K562 (cell line): ENCODE measurements at regions not wholly inside any gene's neighbourhood (a gene's known extent, or its start where the extent isn't known, plus 50 kb on each side); places are given as distances from the start of the nearest gene placed in this dataset.

Experiments
- ATAC-seq: fragments of 200-7000 bp; cut with Tn5 transposase; 3 replicates; pipeline ENCODE4 v1.9.1; 2020; ENCODE audit warnings: moderate library complexity
- BruUV-seq: library from RNA; stranded (reverse); fragments of 400-500 nt; replicated peaks from 2 replicates; lab custom pipeline; 2021; lab: Mats Ljungman, UMichigan
- CTCF ChIA-PET: fragments of 300-600 bp; formaldehyde crosslinking; extraction: SDS; loops from one replicate; lab custom pipeline; 2021; ENCODE audit warnings: low intra/inter-chr PET ratio; lab: Yijun Ruan, JAX
- POLR2A ChIA-PET: fragments of 300-600, 350-650 bp; sonication (Branson Sonifier 250); formaldehyde crosslinking; extraction: SDS; loops from one replicate; lab custom pipeline; 2021; ENCODE audit warnings: antibody characterized with exemption, inconsistent platforms; lab: Yijun Ruan, JAX
- DNase-seq, 4 experiments: peaks; one replicate each; pipeline versions ENCODE4 v3.0.0 to v3.0.0-alpha.2; 2011 to 2018; ENCODE audit warnings: low spot score in 3 of 4, mixed read lengths in 3 of 4; ENCODE audit errors: extremely low read depth in 1 of 4
- FAIRE-seq: peaks from 2 replicates; lab custom pipeline; 2011; peaks lifted over from hg19 to GRCh38; lab: Jason Lieb, UNC
- H2AFZ ChIP-seq: 2 replicates; pipeline ENCODE4 v1.6.0; 2011; ENCODE audit warnings: low read depth, low read length, control low read depth, inconsistent platforms
- H3K27ac ChIP-seq: fragments of 200-600 bp; 3 replicates; pipeline ENCODE4 v1.8.0; 2011; ENCODE audit warnings: low read depth, mild to moderate bottlenecking, control low read depth, inconsistent platforms, low read length, moderate library complexity, mixed read lengths; ENCODE audit errors: extremely low read depth
- H3K27me3 ChIP-seq, 2 experiments: fragments of 300-600 bp in 1 of 2; 2 replicates in 1 of 2; 3 replicates in 1 of 2; pipeline versions ENCODE4 v1.6.0 to v1.8.0; 2011; ENCODE audit warnings: inconsistent platforms in 2 of 2, low read length in 2 of 2, mild to moderate bottlenecking in 1 of 2, mixed read lengths in 1 of 2, moderate library complexity in 1 of 2; ENCODE audit not compliant: control insufficient read depth in 2 of 2, insufficient read depth in 2 of 2
- H3K36me3 ChIP-seq: fragments of 300-600 bp; 3 replicates; pipeline ENCODE4 v1.8.0; 2011; ENCODE audit warnings: mild to moderate bottlenecking, low read length, inconsistent platforms; ENCODE audit not compliant: control insufficient read depth, insufficient read depth
- H3K4me1 ChIP-seq, 2 experiments: fragments of 200-600 bp in 1 of 2; replicated peaks in 1 of 2; 2 replicates in 1 of 2; 3 replicates in 1 of 2; pipeline versions ENCODE4 v1.5.1 to v1.8.0; 2011; ENCODE audit warnings: inconsistent platforms in 2 of 2, low read length in 2 of 2, mild to moderate bottlenecking in 1 of 2, mixed read lengths in 1 of 2, moderate library complexity in 1 of 2; ENCODE audit not compliant: control insufficient read depth in 2 of 2, insufficient read depth in 2 of 2
- H3K4me2 ChIP-seq: 2 replicates; pipeline ENCODE4 v1.6.1; 2011; ENCODE audit warnings: low read length, control low read depth, inconsistent platforms, mixed read lengths; ENCODE audit not compliant: insufficient read depth
- H3K4me3 ChIP-seq: fragments of 200-600 bp; sonication (generic), shearing (Covaris generic); 2 replicates; pipeline ENCODE4 v1.5.1; 2016; ENCODE audit warnings: control low read depth, inconsistent platforms
- H3K79me2 ChIP-seq: fragments of 200-600 bp; 3 replicates; pipeline ENCODE4 v1.8.0; 2011; ENCODE audit warnings: low read length, inconsistent platforms; ENCODE audit not compliant: control insufficient read depth, insufficient read depth
- H3K9ac ChIP-seq, 2 experiments: 2 replicates each; pipeline versions ENCODE4 v1.6.0 to v1.6.1; 2011; ENCODE audit warnings: low read depth in 2 of 2, low read length in 2 of 2, control low read depth in 1 of 2, inconsistent platforms in 1 of 2, mild to moderate bottlenecking in 1 of 2, mixed read lengths in 1 of 2; ENCODE audit not compliant: insufficient read depth in 1 of 2
- H3K9me1 ChIP-seq: one replicate; pipeline ENCODE4 v1.6.0; 2011; ENCODE audit warnings: inconsistent platforms, mild to moderate bottlenecking, low read length, moderate library complexity; ENCODE audit not compliant: control insufficient read depth, insufficient read depth
- H3K9me3 ChIP-seq: replicated peaks from 2 replicates; pipeline ENCODE4 v1.5.1; 2011; ENCODE audit warnings: low read depth, low read length, inconsistent platforms; ENCODE audit not compliant: control insufficient read depth, insufficient read depth
- H4K20me1 ChIP-seq: replicated peaks from 2 replicates; pipeline ENCODE4 v1.6.1; 2011; ENCODE audit warnings: low read length, inconsistent platforms, mixed read lengths; ENCODE audit not compliant: control insufficient read depth, insufficient read depth
- CXXC5 ChIP-seq: fragments of 250-450 bp; sonication (Bioruptor Pico); IDR thresholded peaks from 2 replicates; pipeline ENCODE4 v1.8.0; 2022; ENCODE audit warnings: inconsistent platforms, mild to moderate bottlenecking, moderate library complexity
- ETS2 ChIP-seq: IDR thresholded peaks from 2 replicates; pipeline ENCODE4 v1.6.1; 2016; ENCODE audit warnings: borderline replicate concordance, missing genetic modification characterization, mild to moderate bottlenecking, moderate library complexity, missing compliant biosample characterization; ENCODE audit not compliant: poor library complexity, severe bottlenecking
- TAF7 ChIP-seq: fragments of 450-650 bp; IDR thresholded peaks from 2 replicates; pipeline ENCODE4 v1.6.1; 2016; ENCODE audit warnings: missing genetic modification characterization, missing compliant biosample characterization
- ZNF445 ChIP-seq: fragments of 250-450 bp; sonication (Bioruptor Pico); IDR thresholded peaks from 2 replicates; pipeline ENCODE4 v1.4.0; 2020; ENCODE audit warnings: low read depth, mild to moderate bottlenecking, moderate library complexity
- ZNF79 ChIP-seq: fragments of 250-450 bp; sonication (Bioruptor Pico); IDR thresholded peaks from 2 replicates; pipeline ENCODE4 v1.4.0; 2020; ENCODE audit warnings: low read depth, mild to moderate bottlenecking, moderate library complexity
- in situ Hi-C: fragments of 300-500 bp; cut with MboI; formaldehyde crosslinking; loops from 4 replicates; pipeline ENCODE4 v1.15.0; 2018; ENCODE audit warnings: inconsistent platforms, mixed read lengths
- intact Hi-C: fragments of 100-400 bp; cut with micrococcal nuclease; formaldehyde crosslinking; loops from 2 replicates; pipeline ENCODE4 v1.14.2; 2022
- TF ChIP-seq, protein P1 (sequence below): fragments of 200-800 bp; sonication (Bioruptor generic); IDR thresholded peaks from 2 replicates; pipeline ENCODE4 v1.6.1; 2017; ENCODE audit warnings: missing genetic modification characterization, missing compliant biosample characterization
- TF ChIP-seq, protein P2 (sequence below): sonication (generic); formaldehyde crosslinking; IDR thresholded peaks from 2 replicates; pipeline ENCODE4 v1.8.0; 2023; ENCODE audit warnings: mild to moderate bottlenecking, missing genetic modification reagents

DNA sequence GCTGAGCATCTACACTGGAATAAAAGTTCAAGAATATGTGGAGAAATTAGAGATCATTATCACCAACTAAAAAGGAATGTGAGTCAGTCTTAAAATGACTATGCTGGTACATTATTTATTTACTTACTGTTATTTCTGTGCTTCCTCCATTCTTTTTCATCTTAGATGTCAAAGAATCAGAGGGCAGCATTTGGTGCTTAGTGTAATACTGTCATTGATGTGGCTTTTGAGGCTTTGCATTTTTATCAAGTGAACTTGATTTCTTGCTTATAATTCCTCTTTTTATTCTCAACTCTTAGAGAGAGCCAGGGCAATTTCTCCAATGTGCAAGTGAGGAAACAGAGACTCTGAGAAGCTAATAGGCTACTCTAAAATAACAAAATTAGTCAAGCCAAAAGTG lies 163.7 kb upstream of the TRPC7 start:
- Histone ChIP-seq H3K9me3 (no peaks in the 10 kb centered on the region), H3K4me3 (no peak overlapping the region), H3K79me2 (no peaks in the 10 kb centered on the region), H4K20me1 (no peaks in the 10 kb centered on the region; the same call in 1 of the 2 replicates), H3K9me1 (no peaks in the 10 kb centered on the region), H3K4me2 (no peak overlapping the region), H3K4me1 (no peaks in the 10 kb centered on the region; a peak in 1 of 5 replicates), H3K27ac (no peak overlapping the region), H3K36me3 (no peaks in the 10 kb centered on the region), H3K27me3 (no peaks in the 10 kb centered on the region), H3K9ac (no peak overlapping the region), H2AFZ (no peak overlapping the region)
- BruUV-seq, result no TSS peak
- POLR2A ChIA-PET, result interaction anchor here (2.5 kb wide), 1 partner anchor 9 kb away, joined by 8 read pairs; no protein-coding TSS in a partner anchor
- in situ Hi-C loops (no loop called here), intact Hi-C loops (no loop called here)
- CTCF ChIA-PET, result no interaction called here
- TF ChIP-seq, protein P1, sequence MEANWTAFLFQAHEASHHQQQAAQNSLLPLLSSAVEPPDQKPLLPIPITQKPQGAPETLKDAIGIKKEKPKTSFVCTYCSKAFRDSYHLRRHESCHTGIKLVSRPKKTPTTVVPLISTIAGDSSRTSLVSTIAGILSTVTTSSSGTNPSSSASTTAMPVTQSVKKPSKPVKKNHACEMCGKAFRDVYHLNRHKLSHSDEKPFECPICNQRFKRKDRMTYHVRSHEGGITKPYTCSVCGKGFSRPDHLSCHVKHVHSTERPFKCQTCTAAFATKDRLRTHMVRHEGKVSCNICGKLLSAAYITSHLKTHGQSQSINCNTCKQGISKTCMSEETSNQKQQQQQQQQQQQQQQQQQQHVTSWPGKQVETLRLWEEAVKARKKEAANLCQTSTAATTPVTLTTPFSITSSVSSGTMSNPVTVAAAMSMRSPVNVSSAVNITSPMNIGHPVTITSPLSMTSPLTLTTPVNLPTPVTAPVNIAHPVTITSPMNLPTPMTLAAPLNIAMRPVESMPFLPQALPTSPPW (CRISPR knock-in tag), result no peak
- TF ChIP-seq ETS2 (tag) (no peak), ZNF445 (no peak), CXXC5 (CRISPR knock-in tag) (no peak), TAF7 (no peak), ZNF79 (CRISPR knock-in tag) (no peak)
- TF ChIP-seq, protein P2, sequence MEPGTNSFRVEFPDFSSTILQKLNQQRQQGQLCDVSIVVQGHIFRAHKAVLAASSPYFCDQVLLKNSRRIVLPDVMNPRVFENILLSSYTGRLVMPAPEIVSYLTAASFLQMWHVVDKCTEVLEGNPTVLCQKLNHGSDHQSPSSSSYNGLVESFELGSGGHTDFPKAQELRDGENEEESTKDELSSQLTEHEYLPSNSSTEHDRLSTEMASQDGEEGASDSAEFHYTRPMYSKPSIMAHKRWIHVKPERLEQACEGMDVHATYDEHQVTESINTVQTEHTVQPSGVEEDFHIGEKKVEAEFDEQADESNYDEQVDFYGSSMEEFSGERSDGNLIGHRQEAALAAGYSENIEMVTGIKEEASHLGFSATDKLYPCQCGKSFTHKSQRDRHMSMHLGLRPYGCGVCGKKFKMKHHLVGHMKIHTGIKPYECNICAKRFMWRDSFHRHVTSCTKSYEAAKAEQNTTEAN, result no peak
- DNase-seq (no peak), FAIRE-seq (no peak), ATAC-seq (no peak)
